GM21447 (cell line): ENCODE measurements at regions not wholly inside any gene's neighbourhood (a gene's known extent, or its start where the extent isn't known, plus 50 kb on each side); places are given as distances from the start of the nearest gene placed in this dataset.
"Not testable (repeated sequence)": the region's sequence is repeated elsewhere in the genome, so short reads cannot be mapped to it uniquely, and the experiment has no call there.

Source experiments
- ATAC-seq: cut with Tn5 transposase; IDR thresholded peaks from one replicate; pipeline ENCODE4 v1.9.1; 2021; ENCODE audit not compliant: unreplicated experiment

GRCh38 chr4:189622574-189622973 is 318.1 kb upstream of the FRG1 start:
- ATAC-seq: not testable (repeated sequence)

GRCh38 chr4:189627041-189627440 is 313.6 kb upstream of the FRG1 start:
- ATAC-seq: not testable (repeated sequence)

GRCh38 chr4:189629733-189630132 is 310.9 kb upstream of the FRG1 start:
- not testable (repeated sequence) for ATAC-seq

GRCh38 chr4:189630913-189631567 is 309.6 kb upstream of the FRG1 start:
- not testable (repeated sequence) for ATAC-seq

GRCh38 chr4:189631568-189631916 is 309.1 kb upstream of the FRG1 start:
- not testable (repeated sequence) for ATAC-seq

GRCh38 chr4:189650436-189650835 is 290.2 kb upstream of the FRG1 start:
- not testable (repeated sequence) for ATAC-seq

- ATAC-seq: not testable (repeated sequence)
These were observed 287.5 kb upstream of the FRG1 start for GRCh38 chr4:189653130-189653653.

- not testable (repeated sequence) for ATAC-seq
These were observed 286.7 kb upstream of the FRG1 start for GRCh38 chr4:189653983-189654382.

- ATAC-seq: not testable (repeated sequence)
These were observed 286.3 kb upstream of the FRG1 start for GRCh38 chr4:189654396-189654795.

- ATAC-seq: not testable (repeated sequence)
These were observed 284.9 kb upstream of the FRG1 start for GRCh38 chr4:189655817-189656216.

GRCh38 chr4:189656641-189657040 is 284.0 kb upstream of the FRG1 start:
- no peak for ATAC-seq

- not testable (repeated sequence) for ATAC-seq
These were observed 282.4 kb upstream of the FRG1 start for GRCh38 chr4:189658259-189658658.

GRCh38 chr4:189658831-189659230 is 281.8 kb upstream of the FRG1 start:
- not testable (repeated sequence) for ATAC-seq

GRCh38 chr4:189659287-189659686 is 281.4 kb upstream of the FRG1 start:
- no peak for ATAC-seq

- ATAC-seq: no peak
These were observed 279.8 kb upstream of the FRG1 start for GRCh38 chr4:189660722-189661360.

GRCh38 chr4:189664693-189665250 is 275.9 kb upstream of the FRG1 start:
- no peak for ATAC-seq

GRCh38 chr4:189665712-189666305 is 274.9 kb upstream of the FRG1 start:
- ATAC-seq: not testable (repeated sequence)

GRCh38 chr4:189667386-189667785 is 273.3 kb upstream of the FRG1 start:
- ATAC-seq: not testable (repeated sequence)

GRCh38 chr4:189697675-189698245 is 242.9 kb upstream of the FRG1 start:
- not testable (repeated sequence) for ATAC-seq

- not testable (repeated sequence) for ATAC-seq
These were observed 237.7 kb upstream of the FRG1 start for GRCh38 chr4:189703000-189703399.

GRCh38 chr4:189706821-189707220 is 233.9 kb upstream of the FRG1 start:
- not testable (repeated sequence) for ATAC-seq
